Neutrophil (primary cell): ENCODE measurements at regions not wholly inside any gene's neighbourhood (a gene's known extent, or its start where the extent isn't known, plus 50 kb on each side); places are given as distances from the start of the nearest gene placed in this dataset.

Experiments
- H3K27ac ChIP-seq: fragments of 200-600 bp; sonication (generic); 2 replicates; pipeline ENCODE4 v1.5.1; 2016; ENCODE audit warnings: mild to moderate bottlenecking, moderate library complexity
- H3K27me3 ChIP-seq: fragments of 200-600 bp; sonication (generic); 2 replicates; pipeline ENCODE4 v1.6.0; 2016; ENCODE audit warnings: mild to moderate bottlenecking
- H3K36me3 ChIP-seq: fragments of 200-600 bp; sonication (generic); 2 replicates; pipeline ENCODE4 v1.5.1; 2017
- H3K4me1 ChIP-seq, 2 experiments: fragments of 200-600 bp in 1 of 2; sonication (generic) in 1 of 2; 1 replicate in 1 of 2; 2 replicates in 1 of 2; pipeline versions ENCODE4 v1.5.1 to v1.6.1; 2013 to 2016; ENCODE audit warnings: low read depth in 1 of 2, low read length in 1 of 2, mild to moderate bottlenecking in 1 of 2, moderate library complexity in 1 of 2; ENCODE audit not compliant: control insufficient read depth in 1 of 2, insufficient read depth in 1 of 2
- H3K4me3 ChIP-seq, 2 experiments: fragments of 200-600 bp in 1 of 2; sonication (generic) in 1 of 2; 1 replicate in 1 of 2; 2 replicates in 1 of 2; pipeline ENCODE4 v1.5.1; 2013 to 2016; ENCODE audit warnings: low read depth in 1 of 2, low read length in 1 of 2, mild to moderate bottlenecking in 1 of 2, moderate library complexity in 1 of 2
- H3K9me3 ChIP-seq: fragments of 200-600 bp; sonication (generic); 2 replicates; pipeline ENCODE4 v1.5.1; 2016
- CTCF ChIP-seq: fragments of 200-600 bp; sonication (generic); IDR thresholded peaks from 2 replicates; pipeline ENCODE4 v1.5.1; 2016; ENCODE audit warnings: antibody characterized with exemption

GRCh38 chr5:1725641-1726468 is 73.8 kb downstream of the MRPL36 start:
- Histone ChIP-seq H3K4me1 (no peaks in the 10 kb centered on the region), H3K27ac (no peak overlapping the region), H3K4me3 (no peak overlapping the region), H3K27me3 (peaks cover 32% of the 10 kb centered on the region), H3K36me3 (no peaks in the 10 kb centered on the region), H3K9me3 (no peaks in the 10 kb centered on the region)
- TF ChIP-seq CTCF = no peak

- Histone ChIP-seq H3K27ac (no peak overlapping the region), H3K4me1 (no peaks in the 10 kb centered on the region), H3K4me3 (no peak overlapping the region), H3K27me3 (peaks cover 32% of the 10 kb centered on the region), H3K9me3 (no peaks in the 10 kb centered on the region), H3K36me3 (no peaks in the 10 kb centered on the region)
- TF ChIP-seq CTCF = no peak
Observed at GRCh38 chr5:1724822-1725602, 74.6 kb downstream of the MRPL36 start.

GRCh38 chr5:1723957-1724821 is 75.4 kb downstream of the MRPL36 start:
- Histone ChIP-seq H3K36me3 (no peaks in the 10 kb centered on the region), H3K27me3 (peaks cover 32% of the 10 kb centered on the region), H3K9me3 (peaks cover under 1% of the 10 kb centered on the region), H3K27ac (no peak overlapping the region), H3K4me3 (no peak overlapping the region), H3K4me1 (no peaks in the 10 kb centered on the region)
- no peak for TF ChIP-seq CTCF

GRCh38 chr5:1723476-1723875 is 76.2 kb downstream of the MRPL36 start:
- H3K36me3 ChIP-seq = no peaks in the 10 kb centered on the region
- peaks cover 5% of the 10 kb centered on the region for H3K9me3 ChIP-seq
- no peaks in the 10 kb centered on the region for H3K4me1 ChIP-seq
- TF ChIP-seq CTCF = no peak
- H3K27ac ChIP-seq = no peak overlapping the region
- H3K27me3 ChIP-seq = peaks cover 32% of the 10 kb centered on the region
- no peak overlapping the region for H3K4me3 ChIP-seq

- no peak for TF ChIP-seq CTCF
- Histone ChIP-seq H3K27me3 (peaks cover 32% of the 10 kb centered on the region), H3K36me3 (no peaks in the 10 kb centered on the region), H3K4me1 (no peaks in the 10 kb centered on the region), H3K27ac (no peak overlapping the region), H3K9me3 (peaks cover 5% of the 10 kb centered on the region), H3K4me3 (no peak overlapping the region)
Observed at GRCh38 chr5:1722877-1723276, 76.8 kb downstream of the MRPL36 start.
